Neural crest cell (in vitro differentiated cells): ENCODE measurements at regions not wholly inside any gene's neighbourhood (a gene's known extent, or its start where the extent isn't known, plus 50 kb on each side); places are given as distances from the start of the nearest gene placed in this dataset.

Source experiments
- DNase-seq: peaks from one replicate; pipeline ENCODE4 v3.0.0; 2021; ENCODE audit warnings: low read depth, mixed read lengths, low spot score
- H3K27ac Mint-ChIP-seq: one replicate; pipeline ENCODE4 v1.8.0; 2021; ENCODE audit warnings: mild to moderate bottlenecking, mixed read lengths; ENCODE audit not compliant: unreplicated experiment
- H3K27me3 Mint-ChIP-seq: 2 replicates; pipeline ENCODE4 v1.8.0; 2021; ENCODE audit warnings: low read depth, mild to moderate bottlenecking, mixed read lengths
- H3K36me3 Mint-ChIP-seq: 2 replicates; pipeline ENCODE4 v1.8.0; 2021; ENCODE audit warnings: low read depth, mild to moderate bottlenecking, mixed read lengths
- H3K4me1 Mint-ChIP-seq: 2 replicates; pipeline ENCODE4 v1.8.0; 2021; ENCODE audit warnings: mixed read lengths
- H3K4me3 Mint-ChIP-seq: one replicate; pipeline ENCODE4 v1.8.0; 2021; ENCODE audit warnings: mild to moderate bottlenecking, mixed read lengths
- H3K9me3 Mint-ChIP-seq: 2 replicates; pipeline ENCODE4 v1.8.0; 2021; ENCODE audit warnings: mixed read lengths
- TF ChIP-seq, protein P1 (sequence below): fragments of 200-600 bp; sonication (generic); conservative IDR thresholded peaks from 2 replicates; pipeline ENCODE4 v1.5.0; 2021; ENCODE audit warnings: antibody characterized with exemption, mild to moderate bottlenecking

DNA sequence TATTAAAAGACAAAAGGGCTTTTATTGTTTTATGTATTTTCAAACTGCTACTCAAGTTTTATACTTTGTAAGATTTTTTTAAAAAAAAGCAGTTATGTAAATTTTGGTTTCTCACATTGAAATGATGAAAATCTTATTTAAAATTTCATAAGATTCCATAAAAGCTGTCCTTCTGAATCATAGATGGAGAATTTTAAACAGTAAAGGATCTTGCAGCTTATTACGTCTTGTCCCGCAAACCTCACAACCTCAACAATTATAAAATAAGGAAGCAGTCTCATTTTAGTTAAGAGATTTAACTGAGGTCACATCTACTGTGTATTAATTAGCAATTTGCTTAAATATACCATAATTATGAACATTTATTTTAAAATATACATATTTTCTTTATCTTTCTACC, 581.0 kb upstream of the SPRY2 start:
- no peak overlapping the region for H3K27ac Mint-ChIP-seq
- H3K4me1 Mint-ChIP-seq: peaks cover 8% of the 10 kb centered on the region
- no peaks in the 10 kb centered on the region for H3K36me3 Mint-ChIP-seq
- no peak for DNase-seq
- no peaks in the 10 kb centered on the region for H3K27me3 Mint-ChIP-seq
- TF ChIP-seq, protein P1, sequence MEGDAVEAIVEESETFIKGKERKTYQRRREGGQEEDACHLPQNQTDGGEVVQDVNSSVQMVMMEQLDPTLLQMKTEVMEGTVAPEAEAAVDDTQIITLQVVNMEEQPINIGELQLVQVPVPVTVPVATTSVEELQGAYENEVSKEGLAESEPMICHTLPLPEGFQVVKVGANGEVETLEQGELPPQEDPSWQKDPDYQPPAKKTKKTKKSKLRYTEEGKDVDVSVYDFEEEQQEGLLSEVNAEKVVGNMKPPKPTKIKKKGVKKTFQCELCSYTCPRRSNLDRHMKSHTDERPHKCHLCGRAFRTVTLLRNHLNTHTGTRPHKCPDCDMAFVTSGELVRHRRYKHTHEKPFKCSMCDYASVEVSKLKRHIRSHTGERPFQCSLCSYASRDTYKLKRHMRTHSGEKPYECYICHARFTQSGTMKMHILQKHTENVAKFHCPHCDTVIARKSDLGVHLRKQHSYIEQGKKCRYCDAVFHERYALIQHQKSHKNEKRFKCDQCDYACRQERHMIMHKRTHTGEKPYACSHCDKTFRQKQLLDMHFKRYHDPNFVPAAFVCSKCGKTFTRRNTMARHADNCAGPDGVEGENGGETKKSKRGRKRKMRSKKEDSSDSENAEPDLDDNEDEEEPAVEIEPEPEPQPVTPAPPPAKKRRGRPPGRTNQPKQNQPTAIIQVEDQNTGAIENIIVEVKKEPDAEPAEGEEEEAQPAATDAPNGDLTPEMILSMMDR: no peak
- H3K4me3 Mint-ChIP-seq: no peak overlapping the region
- H3K9me3 Mint-ChIP-seq: no peaks in the 10 kb centered on the region

DNA sequence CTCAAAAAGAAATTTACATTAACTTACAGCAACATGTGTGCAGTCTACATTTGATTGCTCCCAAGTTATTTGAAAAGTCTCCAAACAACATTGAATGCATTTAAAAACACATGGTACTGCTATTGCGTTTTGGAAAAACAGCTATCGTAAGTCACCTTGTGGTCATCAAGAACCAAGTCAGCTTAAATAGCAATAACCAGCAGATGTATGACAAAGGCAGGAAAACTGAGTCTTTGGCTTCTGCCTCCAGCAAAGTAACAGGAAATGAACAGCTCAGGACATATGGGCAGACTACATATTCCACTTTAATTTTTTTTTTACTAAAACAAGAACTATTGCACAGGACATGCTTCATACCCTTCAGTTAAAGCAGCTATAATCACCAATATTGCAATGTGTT, 580.6 kb upstream of the SPRY2 start:
- no peaks in the 10 kb centered on the region for H3K36me3 Mint-ChIP-seq
- H3K4me1 Mint-ChIP-seq: peaks cover 8% of the 10 kb centered on the region
- TF ChIP-seq, protein P1: no peak
- no peak overlapping the region for H3K27ac Mint-ChIP-seq
- no peak for DNase-seq
- H3K9me3 Mint-ChIP-seq: no peaks in the 10 kb centered on the region
- H3K27me3 Mint-ChIP-seq: no peaks in the 10 kb centered on the region
- no peak overlapping the region for H3K4me3 Mint-ChIP-seq

DNA sequence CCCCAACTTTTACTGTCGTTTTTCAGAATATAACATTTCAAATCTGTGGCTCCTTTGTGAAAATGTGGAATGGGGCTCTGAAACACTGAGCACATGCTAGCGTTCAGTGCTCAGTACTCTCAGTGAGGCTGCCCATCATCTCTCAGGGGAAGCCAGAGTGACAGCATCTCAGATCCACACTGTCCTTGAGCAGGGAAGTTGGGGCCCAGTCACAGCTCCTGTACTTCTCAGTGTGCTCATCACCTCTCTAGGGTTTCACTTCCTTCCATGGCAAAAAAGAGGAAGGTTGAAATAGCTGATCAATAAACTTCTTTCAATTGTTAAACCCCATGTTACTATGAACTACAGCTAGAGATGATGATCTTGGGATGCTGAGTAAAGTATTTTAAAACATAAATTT, 565.9 kb upstream of the SPRY2 start:
- H3K27ac Mint-ChIP-seq: no peak overlapping the region
- H3K4me1 Mint-ChIP-seq: no peaks in the 10 kb centered on the region
- peaks cover 7% of the 10 kb centered on the region for H3K9me3 Mint-ChIP-seq
- no peak for DNase-seq
- H3K4me3 Mint-ChIP-seq: no peak overlapping the region
- no peaks in the 10 kb centered on the region for H3K27me3 Mint-ChIP-seq
- peaks cover 5% of the 10 kb centered on the region for H3K36me3 Mint-ChIP-seq
- TF ChIP-seq, protein P1: no peak

DNA sequence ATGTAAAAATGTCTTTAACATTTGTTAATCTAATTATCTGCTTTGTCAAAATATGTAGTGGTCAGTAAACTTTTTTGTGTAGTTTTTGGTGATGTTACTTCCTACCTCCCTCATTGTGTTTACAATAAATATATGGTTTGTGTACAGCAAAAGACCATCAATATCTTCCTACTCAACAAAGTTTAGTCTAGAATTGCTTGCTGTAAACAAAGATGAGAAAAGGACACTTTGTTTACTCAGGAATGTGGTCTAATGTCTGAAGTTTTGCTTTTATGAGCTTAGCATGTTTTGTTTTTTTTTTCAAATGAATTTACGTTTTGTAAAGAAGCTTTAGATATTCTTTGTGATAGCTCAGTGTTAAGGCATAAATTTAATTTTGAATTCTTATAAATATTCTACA, 563.5 kb upstream of the SPRY2 start:
- H3K27ac Mint-ChIP-seq: no peak overlapping the region
- H3K4me3 Mint-ChIP-seq: no peak overlapping the region
- peaks cover 10% of the 10 kb centered on the region for H3K4me1 Mint-ChIP-seq
- TF ChIP-seq, protein P1: no peak
- H3K36me3 Mint-ChIP-seq: no peaks in the 10 kb centered on the region
- peaks cover 3% of the 10 kb centered on the region for H3K9me3 Mint-ChIP-seq
- DNase-seq: no peak
- H3K27me3 Mint-ChIP-seq: no peaks in the 10 kb centered on the region

DNA sequence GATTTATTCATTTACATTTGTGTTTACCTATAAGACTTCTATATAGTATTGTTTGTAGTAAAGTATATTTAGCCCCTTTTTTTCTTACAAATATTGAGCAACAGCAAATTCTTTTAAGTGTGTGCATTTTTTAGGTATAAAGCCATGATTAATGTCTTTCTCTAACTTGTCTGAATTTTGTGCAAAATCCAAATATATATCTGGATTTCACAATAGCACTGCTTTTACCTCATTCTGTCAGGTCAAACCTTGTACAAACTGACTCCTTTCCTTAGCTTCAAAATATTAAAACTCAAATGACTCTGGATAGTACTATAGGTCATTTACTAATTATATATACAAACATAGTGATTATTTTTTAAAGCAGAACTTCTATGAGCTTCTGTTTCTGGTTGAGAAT, 563.0 kb upstream of the SPRY2 start:
- no peak overlapping the region for H3K27ac Mint-ChIP-seq
- H3K4me1 Mint-ChIP-seq: peaks cover 10% of the 10 kb centered on the region
- H3K4me3 Mint-ChIP-seq: no peak overlapping the region
- TF ChIP-seq, protein P1: no peak
- H3K36me3 Mint-ChIP-seq: no peaks in the 10 kb centered on the region
- H3K27me3 Mint-ChIP-seq: no peaks in the 10 kb centered on the region
- H3K9me3 Mint-ChIP-seq: peaks cover 5% of the 10 kb centered on the region
- DNase-seq: no peak

DNA sequence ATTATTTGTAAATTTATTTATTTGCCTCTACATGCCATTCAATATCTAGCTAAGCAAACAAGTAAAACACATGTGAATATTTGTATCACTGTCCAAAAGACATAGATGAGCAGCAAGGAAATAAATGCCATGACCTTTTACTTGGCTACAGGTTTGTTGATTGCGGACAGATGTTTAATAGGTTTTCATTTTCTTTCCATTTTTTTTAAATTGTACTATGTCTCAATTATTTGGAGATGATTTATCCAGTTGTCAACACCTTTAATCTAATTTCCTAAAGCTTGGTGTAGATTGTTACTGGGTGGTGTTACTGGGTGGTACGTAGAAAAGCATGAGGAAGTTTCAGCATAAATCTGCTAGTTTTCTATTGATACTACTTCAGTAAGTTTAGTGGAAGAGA, 560.6 kb upstream of the SPRY2 start:
- no peak for DNase-seq
- Mint-ChIP-seq H3K4me1 (peaks cover 10% of the 10 kb centered on the region), H3K27me3 (no peaks in the 10 kb centered on the region), H3K4me3 (no peak overlapping the region), H3K27ac (no peak overlapping the region), H3K36me3 (no peaks in the 10 kb centered on the region), H3K9me3 (peaks cover 5% of the 10 kb centered on the region)
- TF ChIP-seq, protein P1: no peak
